ENCODE measurements at regions not wholly inside any gene's neighbourhood (a gene's known extent, or its start where the extent isn't known, plus 50 kb on each side); places are given as distances from the start of the nearest gene placed in this dataset.

GRCh38 chr16:73414638-73415037, 366.7 kb upstream of the ZFHX3 start:
- H3K27ac ChIP-seq (ENCODE audit: low read depth in 2 of 2, low read length in 1 of 2) = no peak overlapping the region
- H3K27me3 ChIP-seq (ENCODE audit: insufficient read depth) = no peaks in the 10 kb centered on the region
- H3K36me3 ChIP-seq (replicated peaks in 1 of 2; ENCODE audit: control insufficient read depth in 1 of 2, insufficient read depth in 2 of 2, low read length in 1 of 2) = no peaks in the 10 kb centered on the region
- no peak for TF ChIP-seq FOXM1 (IDR thresholded peaks at IDR 0.05; ENCODE audit: low read depth)
- no peak for TF ChIP-seq USF1 (IDR thresholded peaks at IDR 0.05; ENCODE audit: borderline replicate concordance, low read depth)
- TF ChIP-seq NRF1 (IDR thresholded peaks at IDR 0.05; ENCODE audit: low read depth, low read length) = no peak
- no peak for TF ChIP-seq EP300 (IDR thresholded peaks at IDR 0.05; ENCODE audit: borderline replicate concordance in 1 of 2, low read depth in 1 of 2, low read length in 1 of 2)
- TF ChIP-seq RCOR1 (IDR thresholded peaks at IDR 0.05; ENCODE audit: low read length) = no peak
- no peak for TF ChIP-seq TAF1 (IDR thresholded peaks at IDR 0.05; ENCODE audit: borderline replicate concordance, low read depth, low read length)
- no peak for TF ChIP-seq SIN3A (IDR thresholded peaks at IDR 0.05; ENCODE audit: borderline replicate concordance, low read depth, low read length)
- no peak for TF ChIP-seq ELF1 (IDR thresholded peaks at IDR 0.05)
- no peak for TF ChIP-seq FOSL2 (IDR thresholded peaks at IDR 0.05; ENCODE audit: borderline replicate concordance, low read depth)
- TF ChIP-seq FOXJ3 (CRISPR knock-in tag; IDR thresholded peaks at IDR 0.05) = no peak
- TF ChIP-seq USF2 (IDR thresholded peaks at IDR 0.05; ENCODE audit: borderline replicate concordance, low read depth, low read length) = no peak
- TF ChIP-seq YY1 (IDR thresholded peaks at IDR 0.05; ENCODE audit: low read depth) = no peak
- TF ChIP-seq ZBTB33 (IDR thresholded peaks at IDR 0.05; ENCODE audit: borderline replicate concordance, low read depth) = no peak
- TF ChIP-seq EZH2phosphoT487 (IDR thresholded peaks at IDR 0.05; ENCODE audit: borderline replicate concordance, low read depth) = no peak
- TF ChIP-seq PBX3 (IDR thresholded peaks at IDR 0.05) = no peak
- no peak for TF ChIP-seq CHD2 (IDR thresholded peaks at IDR 0.05; ENCODE audit: low read length, partially characterized antibody)
- no peak for TF ChIP-seq CTCF (IDR thresholded peaks at IDR 0.05)
- no peak for TF ChIP-seq MXI1 (IDR thresholded peaks at IDR 0.05; ENCODE audit: low read depth, low read length)
- H3K9me2 ChIP-seq = no peaks in the 10 kb centered on the region
- H3K79me2 ChIP-seq (ENCODE audit: insufficient read depth) = no peaks in the 10 kb centered on the region
- H3F3A ChIP-seq (replicated peaks; ENCODE audit: insufficient read depth) = no peaks in the 10 kb centered on the region
- H2AFZ ChIP-seq (ENCODE audit: low read depth) = no peak overlapping the region
- no peaks in the 10 kb centered on the region for H3K9me3 ChIP-seq
- CTCF ChIA-PET = interaction anchor here (0.9 to 1.1 kb wide), 2 partner anchors 46 to 620 kb away, joined by 3 read pairs; no protein-coding TSS in a partner anchor
- H3K4me1 ChIP-seq (ENCODE audit: control insufficient read depth in 1 of 2, insufficient read depth in 2 of 2, low read depth in 1 of 2, low read length in 1 of 2) = no peaks in the 10 kb centered on the region
- DNase-seq = no peak
- no peaks in the 10 kb centered on the region for H4K20me1 ChIP-seq (ENCODE audit: insufficient read depth)
- no peak overlapping the region for H3K9ac ChIP-seq
- POLR2A ChIA-PET = no interaction called here
- 42% methylated on average over 5 of the region's 5 CpGs for WGBS (ENCODE audit: low lambda C conversion rate)
- H3K4me3 ChIP-seq (ENCODE audit: low read depth in 2 of 2, low read length in 1 of 2) = no peak overlapping the region
- H3K4me2 ChIP-seq = no peak overlapping the region

Data from SK-N-SH (cell line).